ENCODE measurements at regions not wholly inside any gene's neighbourhood (a gene's known extent, or its start where the extent isn't known, plus 50 kb on each side); places are given as distances from the start of the nearest gene placed in this dataset.

DNA sequence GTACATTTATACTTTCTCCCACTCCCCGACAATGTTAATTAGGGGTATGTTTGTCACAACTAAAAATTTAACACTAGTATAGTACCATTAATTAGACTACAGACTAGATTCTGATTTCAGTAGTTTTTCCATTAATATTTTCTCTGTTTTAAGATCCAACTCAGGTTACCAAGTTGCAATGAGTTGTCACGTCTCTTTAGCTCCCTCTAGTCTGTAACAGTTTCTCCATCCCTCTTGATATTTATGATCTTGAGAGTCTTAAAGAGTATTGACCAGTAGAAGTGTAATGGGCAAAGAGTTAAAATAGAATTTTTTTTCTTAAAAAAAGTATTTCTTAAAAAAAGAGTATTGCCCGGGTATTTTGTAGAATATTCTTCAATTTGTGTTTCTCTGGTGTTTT, 598.1 kb downstream of the TBC1D4 start:
- TF ChIP-seq, protein P1, sequence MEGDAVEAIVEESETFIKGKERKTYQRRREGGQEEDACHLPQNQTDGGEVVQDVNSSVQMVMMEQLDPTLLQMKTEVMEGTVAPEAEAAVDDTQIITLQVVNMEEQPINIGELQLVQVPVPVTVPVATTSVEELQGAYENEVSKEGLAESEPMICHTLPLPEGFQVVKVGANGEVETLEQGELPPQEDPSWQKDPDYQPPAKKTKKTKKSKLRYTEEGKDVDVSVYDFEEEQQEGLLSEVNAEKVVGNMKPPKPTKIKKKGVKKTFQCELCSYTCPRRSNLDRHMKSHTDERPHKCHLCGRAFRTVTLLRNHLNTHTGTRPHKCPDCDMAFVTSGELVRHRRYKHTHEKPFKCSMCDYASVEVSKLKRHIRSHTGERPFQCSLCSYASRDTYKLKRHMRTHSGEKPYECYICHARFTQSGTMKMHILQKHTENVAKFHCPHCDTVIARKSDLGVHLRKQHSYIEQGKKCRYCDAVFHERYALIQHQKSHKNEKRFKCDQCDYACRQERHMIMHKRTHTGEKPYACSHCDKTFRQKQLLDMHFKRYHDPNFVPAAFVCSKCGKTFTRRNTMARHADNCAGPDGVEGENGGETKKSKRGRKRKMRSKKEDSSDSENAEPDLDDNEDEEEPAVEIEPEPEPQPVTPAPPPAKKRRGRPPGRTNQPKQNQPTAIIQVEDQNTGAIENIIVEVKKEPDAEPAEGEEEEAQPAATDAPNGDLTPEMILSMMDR (IDR thresholded peaks at IDR 0.05; ENCODE audit: insufficient read depth, low read depth, low read length, missing control alignments), result peak; percentile 21
- H3K4me3 ChIP-seq (ENCODE audit: low read length), result no peak overlapping the region
- no peak for DNase-seq (ENCODE audit: low read depth)

DNA sequence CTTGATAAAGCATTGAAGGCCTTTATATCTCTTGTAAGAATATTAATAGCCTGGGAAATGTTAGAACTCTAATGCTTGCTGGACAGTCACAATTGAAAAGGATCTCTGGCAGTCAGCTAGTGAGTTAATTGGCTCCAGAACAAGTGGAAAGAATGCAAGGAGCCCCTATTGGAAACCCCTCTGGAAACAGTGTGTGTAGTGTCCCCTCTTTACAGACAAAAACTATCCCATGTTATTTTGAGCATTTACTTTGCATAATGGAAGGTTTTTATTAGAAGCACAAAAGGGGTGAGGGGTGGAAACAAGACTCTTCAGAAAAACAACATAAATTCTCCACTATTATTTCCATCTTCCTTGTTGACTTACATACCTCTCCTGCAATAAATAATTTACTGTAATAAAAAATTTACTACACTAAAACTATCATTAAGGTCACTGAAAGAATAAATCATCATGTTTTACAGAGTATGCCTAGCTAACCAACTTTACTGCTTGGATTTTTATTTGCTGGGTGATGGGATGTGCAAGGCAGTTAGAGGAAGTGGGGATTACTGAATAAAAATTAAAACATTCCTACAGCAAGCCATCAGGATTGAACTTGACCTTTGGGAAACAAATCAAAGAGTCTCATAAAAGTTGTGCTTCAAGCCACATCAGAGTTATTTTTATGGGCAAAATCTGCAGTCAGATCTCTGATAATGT, 610.4 kb downstream of the TBC1D4 start:
- TF ChIP-seq, protein P1 (IDR thresholded peaks at IDR 0.05; ENCODE audit: insufficient read depth, low read depth, low read length, missing control alignments), result no peak
- no peak overlapping the region for H3K4me3 ChIP-seq (ENCODE audit: low read length)
- no peak for DNase-seq (ENCODE audit: low read depth)

DNA sequence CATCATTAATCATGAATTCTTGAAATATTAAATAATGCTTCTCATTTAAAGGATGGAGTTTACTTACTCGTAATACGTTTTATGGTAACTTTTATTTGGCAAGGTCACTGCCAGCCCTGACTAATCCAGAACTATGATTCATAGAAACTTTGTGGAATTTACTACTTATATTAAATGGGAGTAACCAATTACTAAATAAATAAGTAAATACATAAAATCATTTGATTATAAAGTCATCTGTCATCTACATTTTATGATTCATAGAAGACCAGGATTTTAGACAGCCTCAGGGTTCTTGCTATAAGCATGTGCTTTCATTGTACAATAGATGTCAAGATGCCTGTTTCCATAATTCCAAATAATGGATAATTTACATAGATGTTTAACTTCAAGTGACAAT, 611.1 kb downstream of the TBC1D4 start:
- TF ChIP-seq, protein P1 (IDR thresholded peaks at IDR 0.05; ENCODE audit: insufficient read depth, low read depth, low read length, missing control alignments), result no peak
- H3K4me3 ChIP-seq (ENCODE audit: low read length), result no peak overlapping the region
- peak; percentile 77 for DNase-seq (ENCODE audit: low read depth)

DNA sequence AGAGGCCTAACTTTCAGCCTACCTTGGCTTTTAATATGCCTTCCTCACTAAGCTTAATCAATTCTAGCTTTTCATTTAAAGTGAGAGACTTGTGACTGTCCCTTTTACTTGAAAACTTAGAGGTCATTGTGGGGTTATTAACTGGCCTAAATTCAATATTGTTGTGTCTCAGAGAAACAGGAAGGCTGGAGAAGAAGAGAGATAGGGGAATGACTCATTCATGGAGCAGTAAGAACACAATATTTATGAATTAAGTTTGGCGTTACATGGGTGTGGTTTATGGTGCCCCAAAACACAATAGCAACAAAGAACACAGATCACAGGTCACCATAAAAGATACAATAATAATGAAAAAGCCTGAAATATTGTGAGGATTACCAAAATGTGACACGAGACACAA, 612.1 kb downstream of the TBC1D4 start:
- TF ChIP-seq, protein P1 (IDR thresholded peaks at IDR 0.05; ENCODE audit: insufficient read depth, low read depth, low read length, missing control alignments), result no peak
- DNase-seq (ENCODE audit: low read depth), result peak; percentile 26
- no peak overlapping the region for H3K4me3 ChIP-seq (ENCODE audit: low read length)

DNA sequence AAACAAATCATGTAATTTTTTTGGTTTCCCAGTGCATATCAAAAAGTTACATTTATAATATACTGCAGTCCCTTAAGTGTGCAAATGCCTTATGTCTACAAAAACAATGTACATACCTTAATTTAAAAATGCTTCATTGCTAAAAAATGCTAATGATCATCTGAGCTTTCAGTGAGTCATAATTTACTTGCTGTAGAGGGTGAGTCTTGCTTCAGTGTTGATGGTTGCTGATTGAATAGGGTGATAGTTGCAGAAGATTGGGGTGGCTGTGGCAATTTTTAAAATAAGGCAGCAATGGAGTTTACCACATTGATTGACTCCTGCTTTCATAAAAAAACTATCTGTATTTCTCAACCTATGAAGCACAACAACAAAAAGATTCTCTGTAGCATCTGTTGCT, 613.9 kb downstream of the TBC1D4 start:
- peak; percentile 63 for DNase-seq (ENCODE audit: low read depth)
- TF ChIP-seq, protein P1 (IDR thresholded peaks at IDR 0.05; ENCODE audit: insufficient read depth, low read depth, low read length, missing control alignments), result no peak
- H3K4me3 ChIP-seq (ENCODE audit: low read length), result no peak overlapping the region

DNA sequence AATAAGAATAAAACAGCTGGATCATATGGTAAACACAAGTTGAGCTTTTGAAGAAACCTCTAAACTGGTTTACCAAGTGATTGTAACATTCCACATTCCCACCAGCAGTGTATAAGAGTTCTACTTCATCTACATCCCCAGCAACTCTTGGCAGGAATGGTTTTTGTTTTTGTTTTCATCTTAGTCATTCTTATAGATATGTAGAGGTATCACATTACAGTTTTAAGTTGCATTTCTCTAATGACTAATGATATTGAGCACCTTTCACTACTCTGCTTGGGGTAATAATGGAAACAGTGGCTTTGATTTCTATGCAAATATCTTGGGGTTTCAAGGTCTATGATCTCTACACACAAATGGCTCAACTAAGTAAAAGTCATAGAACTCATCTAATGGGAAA, 614.5 kb downstream of the TBC1D4 start:
- TF ChIP-seq, protein P1 (IDR thresholded peaks at IDR 0.05; ENCODE audit: insufficient read depth, low read depth, low read length, missing control alignments), result peak; percentile 8
- H3K4me3 ChIP-seq (ENCODE audit: low read length), result no peak overlapping the region
- peak; percentile 84 for DNase-seq (ENCODE audit: low read depth)

DNA sequence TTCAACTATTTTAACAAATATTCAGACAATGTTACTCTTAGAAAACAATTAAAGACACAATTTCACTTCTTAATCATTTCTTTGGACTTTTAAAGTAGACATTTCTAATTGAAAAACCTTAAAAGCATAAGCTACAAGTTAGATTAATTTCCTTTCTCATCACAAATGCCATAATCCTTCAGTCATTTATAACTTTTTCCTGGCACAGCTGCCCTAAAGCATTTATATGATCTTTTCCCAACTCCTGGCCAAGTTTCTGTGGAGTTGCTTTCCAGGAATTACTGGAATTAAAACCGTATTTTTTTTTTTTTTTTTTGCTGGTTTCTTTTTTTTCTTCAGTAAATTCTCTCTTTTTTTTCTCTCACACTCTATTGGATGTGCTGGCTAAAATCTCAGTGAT, 615.9 kb downstream of the TBC1D4 start:
- TF ChIP-seq, protein P1 (IDR thresholded peaks at IDR 0.05; ENCODE audit: insufficient read depth, low read depth, low read length, missing control alignments), result no peak
- H3K4me3 ChIP-seq (ENCODE audit: low read length), result no peak overlapping the region
- no peak for DNase-seq (ENCODE audit: low read depth)
